DND-41 (cell line): ENCODE measurements at regions not wholly inside any gene's neighbourhood (a gene's known extent, or its start where the extent isn't known, plus 50 kb on each side); places are given as distances from the start of the nearest gene placed in this dataset.
"Not testable (repeated sequence)": the region's sequence is repeated elsewhere in the genome, so short reads cannot be mapped to it uniquely, and the experiment has no call there.

ENCODE experiments used
- ATAC-seq: fragments of 200-7000 bp; cut with Tn5 transposase; 3 replicates; pipeline ENCODE4 v1.9.1; 2021; ENCODE audit warnings: low read depth; ENCODE audit not compliant: insufficient read depth
- DNase-seq: peaks from one replicate; pipeline ENCODE4 v3.0.0-alpha.2; 2020
- H2AFZ ChIP-seq: 2 replicates; pipeline ENCODE4 v1.6.0; 2012; ENCODE audit warnings: low read depth, low read length
- H3K27ac ChIP-seq: 2 replicates; pipeline ENCODE4 v1.5.1; 2012; ENCODE audit warnings: low read length, inconsistent platforms
- H3K27me3 ChIP-seq: fragments of 200-600 bp; sonication (generic); 2 replicates; pipeline ENCODE4 v1.6.0; 2012; ENCODE audit warnings: low read length, mild to moderate bottlenecking, inconsistent platforms; ENCODE audit not compliant: insufficient read depth, poor library complexity
- H3K36me3 ChIP-seq: 2 replicates; pipeline ENCODE4 v1.5.1; 2012; ENCODE audit warnings: low read length, inconsistent platforms; ENCODE audit not compliant: insufficient read depth
- H3K4me1 ChIP-seq: 2 replicates; pipeline ENCODE4 v1.5.1; 2012; ENCODE audit warnings: mild to moderate bottlenecking, low read length; ENCODE audit not compliant: insufficient read depth
- H3K4me2 ChIP-seq: 2 replicates; pipeline ENCODE4 v1.6.0; 2012; ENCODE audit warnings: mild to moderate bottlenecking, moderate library complexity, low read length, inconsistent platforms; ENCODE audit not compliant: insufficient read depth
- H3K4me3 ChIP-seq, 2 experiments: fragments of 200-600 bp in 1 of 2; shearing (Covaris generic) in 1 of 2; 2 replicates each; pipeline ENCODE4 v1.5.1; 2012 to 2016; ENCODE audit warnings: inconsistent platforms in 2 of 2, low read length in 2 of 2, mild to moderate bottlenecking in 2 of 2, low read depth in 1 of 2, moderate library complexity in 1 of 2
- H3K79me2 ChIP-seq: 2 replicates; pipeline ENCODE4 v1.6.0; 2012; ENCODE audit warnings: low read length, inconsistent platforms; ENCODE audit not compliant: insufficient read depth
- H3K9ac ChIP-seq: 2 replicates; pipeline ENCODE4 v1.6.0; 2012; ENCODE audit warnings: low read depth, mild to moderate bottlenecking, inconsistent platforms, low read length, moderate library complexity
- H3K9me3 ChIP-seq: 2 replicates; pipeline ENCODE4 v1.5.1; 2012; ENCODE audit warnings: low read length, moderate library complexity, mild to moderate bottlenecking, inconsistent platforms; ENCODE audit not compliant: insufficient read depth, severe bottlenecking
- H4K20me1 ChIP-seq: 2 replicates; pipeline ENCODE4 v1.6.0; 2012; ENCODE audit warnings: low read length; ENCODE audit not compliant: insufficient read depth

DNA sequence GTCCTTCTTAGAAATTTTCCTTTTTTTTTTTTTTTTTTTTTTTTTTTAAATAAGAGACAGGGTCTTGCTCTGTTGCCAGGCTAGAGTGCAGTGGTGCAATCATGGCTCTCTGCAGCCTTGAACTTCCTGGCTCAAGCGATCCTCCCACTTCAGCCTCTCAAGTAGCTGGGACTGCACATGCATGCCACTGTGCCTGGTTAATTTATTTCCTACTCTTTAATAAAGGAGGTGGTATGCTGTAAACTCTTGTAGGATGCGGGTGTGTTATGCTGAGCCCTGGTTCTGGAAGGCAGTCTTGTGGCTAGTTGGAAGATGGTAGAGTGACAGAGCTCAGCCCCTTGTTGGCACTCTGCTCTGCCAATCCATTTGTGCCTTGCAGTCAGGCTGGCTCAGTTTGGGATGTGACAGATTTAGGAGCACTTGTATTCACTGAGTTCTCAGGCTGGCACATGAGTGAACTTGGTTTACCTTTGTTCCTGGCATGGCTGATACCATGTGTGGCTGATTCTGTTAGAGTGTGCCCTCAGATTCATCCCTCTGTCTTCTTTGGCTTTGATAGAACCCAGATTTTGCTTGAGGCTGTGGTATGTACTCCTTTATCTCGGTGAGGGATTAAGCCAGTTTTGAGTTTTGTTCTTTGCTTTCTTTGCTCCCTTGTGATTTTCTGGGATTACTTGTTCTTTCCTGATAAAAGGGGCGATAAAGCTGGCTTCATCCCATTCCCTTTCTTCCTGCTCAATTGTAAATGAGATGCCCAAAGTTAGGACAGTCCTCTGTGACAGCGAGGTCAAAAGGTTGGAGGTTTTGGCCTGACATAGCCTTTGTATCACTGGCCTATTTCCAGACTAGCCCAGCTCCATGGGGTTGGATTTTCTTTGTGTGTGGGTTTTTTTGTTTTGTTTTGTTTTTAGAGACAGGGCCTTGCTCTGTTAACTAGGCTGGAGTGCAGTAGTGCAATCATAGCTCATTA, 91.2 kb upstream of the CRYM start:
- not testable (repeated sequence) for H3K9me3 ChIP-seq, H3K4me1 ChIP-seq

DNA sequence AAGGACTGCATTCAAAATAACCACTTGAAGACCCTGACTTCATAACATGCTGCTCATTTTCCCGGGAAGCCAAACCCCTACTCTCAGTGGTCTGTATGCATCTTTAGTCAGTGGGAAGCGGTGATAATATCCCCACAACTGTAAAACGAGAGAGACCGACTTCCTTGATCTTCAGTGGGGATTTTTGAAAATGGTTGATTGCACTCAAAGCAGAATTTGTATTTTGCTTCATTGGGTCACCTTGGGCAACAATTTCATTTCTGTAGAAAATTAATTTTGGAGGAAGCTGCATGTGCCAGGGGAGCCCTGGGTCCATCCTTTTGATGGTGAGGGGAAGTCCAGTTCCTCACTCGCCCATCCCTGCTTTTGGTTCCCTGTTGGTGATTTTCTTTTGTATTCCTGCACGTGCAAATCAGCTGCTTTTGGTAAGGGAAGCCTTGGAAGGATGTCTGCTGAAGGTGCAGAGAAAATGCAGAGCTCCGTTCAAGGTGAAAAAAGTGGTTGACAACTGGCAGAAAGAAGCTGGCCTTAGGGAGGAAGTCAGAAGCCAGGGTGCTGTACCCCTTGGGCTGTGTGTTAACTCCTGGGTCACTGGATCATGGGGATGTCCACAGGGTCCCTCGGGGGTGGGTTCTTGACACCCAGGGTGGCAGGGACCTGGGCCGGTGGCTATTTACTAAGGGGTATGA, 89.8 kb upstream of the CRYM start:
- H3K27ac ChIP-seq, result not testable (repeated sequence)

More for the DNA sequence above, 91.2 kb upstream of the CRYM start:
- not testable (repeated sequence) for ATAC-seq, H2AFZ ChIP-seq, H3K9ac ChIP-seq, H3K27me3 ChIP-seq, DNase-seq, H3K79me2 ChIP-seq, H3K36me3 ChIP-seq, H3K4me3 ChIP-seq, H3K27ac ChIP-seq, H3K4me2 ChIP-seq, H4K20me1 ChIP-seq

DNA sequence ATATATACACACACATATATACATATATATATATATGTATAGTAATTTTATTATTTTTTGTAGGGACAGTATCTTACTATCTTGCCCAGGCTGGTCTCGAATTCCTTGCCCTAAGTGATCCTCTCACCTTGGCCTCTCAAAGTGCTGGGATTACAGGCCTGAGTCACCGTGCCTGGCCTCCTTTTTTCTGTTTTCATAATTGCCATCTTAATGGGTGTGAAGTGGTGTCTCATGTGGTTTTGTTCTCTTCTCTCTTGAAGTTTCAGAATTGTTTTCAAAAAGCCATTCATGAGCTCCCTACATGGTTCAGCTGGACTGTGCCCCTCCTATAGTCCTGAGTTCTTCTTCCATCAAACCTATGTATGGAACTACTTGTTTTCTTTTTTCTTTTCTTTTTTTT, 88.9 kb upstream of the CRYM start:
- not testable (repeated sequence) for H3K4me3 ChIP-seq, H4K20me1 ChIP-seq, H3K9me3 ChIP-seq, H3K79me2 ChIP-seq, H3K4me2 ChIP-seq, H3K27me3 ChIP-seq, H3K9ac ChIP-seq, H3K27ac ChIP-seq, DNase-seq, H3K36me3 ChIP-seq, H3K4me1 ChIP-seq, ATAC-seq, H2AFZ ChIP-seq

More for the DNA sequence above, 89.8 kb upstream of the CRYM start:
- H3K9ac ChIP-seq, H3K36me3 ChIP-seq, H3K9me3 ChIP-seq, DNase-seq, H4K20me1 ChIP-seq, H2AFZ ChIP-seq, H3K4me1 ChIP-seq, ATAC-seq, H3K4me3 ChIP-seq, H3K27me3 ChIP-seq, H3K79me2 ChIP-seq, H3K4me2 ChIP-seq: not testable (repeated sequence)

DNA sequence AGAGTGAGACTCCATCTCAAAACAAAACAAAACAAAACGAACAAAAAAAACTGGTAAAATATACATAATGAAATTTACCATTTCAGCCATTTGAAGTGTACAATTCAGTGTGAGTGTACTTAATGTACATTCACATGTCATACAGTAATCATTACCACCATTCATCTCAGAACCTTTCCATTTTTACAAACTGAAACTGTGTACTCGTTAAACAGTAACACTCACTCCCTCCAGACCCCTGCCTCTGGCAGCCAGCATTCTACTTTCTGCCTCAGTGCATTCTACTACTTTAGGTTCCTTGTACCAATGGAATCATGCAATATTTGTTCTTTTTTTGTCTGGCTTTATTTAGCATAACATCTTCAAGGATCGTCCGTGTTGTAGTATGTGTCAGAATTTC, 87.5 kb upstream of the CRYM start:
- not testable (repeated sequence) for DNase-seq, H4K20me1 ChIP-seq, H3K4me2 ChIP-seq, H3K27me3 ChIP-seq, H3K27ac ChIP-seq, ATAC-seq, H3K9me3 ChIP-seq, H2AFZ ChIP-seq, H3K36me3 ChIP-seq, H3K4me3 ChIP-seq, H3K4me1 ChIP-seq, H3K79me2 ChIP-seq, H3K9ac ChIP-seq

DNA sequence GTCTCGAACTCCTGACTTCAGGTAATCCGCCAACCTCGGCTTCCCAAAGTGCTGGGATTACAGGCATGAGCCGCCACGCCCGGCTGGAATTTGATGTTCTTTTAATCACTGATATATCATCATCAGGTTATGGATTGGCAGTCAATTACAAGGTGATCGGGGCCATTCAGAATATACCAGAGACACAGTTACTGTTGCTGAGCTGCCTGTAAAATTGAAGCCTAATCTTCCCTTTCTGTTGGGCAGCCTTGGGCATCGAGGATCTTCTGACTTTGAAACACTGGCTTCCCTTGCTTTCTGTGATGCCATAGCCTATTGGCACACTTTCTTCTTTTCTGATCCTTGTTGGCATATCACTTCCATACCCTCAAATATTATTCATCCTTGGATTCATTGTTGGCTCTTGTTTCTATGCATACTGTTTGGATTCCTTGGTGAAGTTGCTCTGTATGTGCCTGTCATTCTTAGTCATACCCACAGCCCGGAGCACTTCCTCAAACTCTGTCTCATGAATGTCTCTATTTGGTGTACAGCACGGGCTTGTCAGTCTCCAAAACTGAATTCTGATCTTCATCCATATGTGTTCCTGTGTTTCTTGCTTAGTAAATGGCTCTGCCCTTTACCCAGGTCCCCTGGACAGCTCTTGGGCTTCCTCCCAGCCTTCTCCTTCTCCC, 85.6 kb upstream of the CRYM start:
- not testable (repeated sequence) for H3K36me3 ChIP-seq, H3K79me2 ChIP-seq, H3K27me3 ChIP-seq, H3K9ac ChIP-seq, H3K4me3 ChIP-seq, H3K4me2 ChIP-seq, H2AFZ ChIP-seq, H3K4me1 ChIP-seq, H4K20me1 ChIP-seq, ATAC-seq, DNase-seq, H3K27ac ChIP-seq, H3K9me3 ChIP-seq

DNA sequence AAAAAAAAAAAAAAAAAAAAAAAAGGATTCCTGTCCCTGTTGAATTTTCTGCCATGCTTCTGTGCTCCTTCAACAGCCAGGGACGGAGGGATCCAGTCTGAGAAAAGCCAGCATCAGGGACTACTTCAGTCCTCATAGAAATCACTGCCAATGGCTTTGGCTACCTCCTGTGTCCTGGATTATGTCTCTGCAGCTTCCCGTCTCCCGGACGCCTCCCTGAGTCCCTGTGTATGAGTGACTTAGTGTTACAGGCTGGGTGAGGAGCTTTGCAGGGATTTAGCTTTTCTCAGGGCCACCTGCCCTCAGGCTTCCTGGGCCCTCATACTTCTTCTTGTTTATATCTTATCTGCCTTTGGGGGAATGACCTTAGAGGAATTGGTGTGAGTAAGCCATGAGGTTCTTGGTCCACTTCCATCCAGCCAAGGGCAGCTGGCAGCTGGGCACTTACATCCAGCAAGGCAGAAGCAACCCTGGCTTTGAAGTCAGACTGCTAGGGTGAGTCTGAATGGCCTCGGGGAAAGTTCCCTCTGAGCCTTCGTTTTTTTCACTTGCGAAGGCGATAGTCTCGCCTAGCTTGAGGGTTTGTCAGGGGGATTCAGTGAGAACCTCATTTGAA, 83.6 kb upstream of the CRYM start:
- H3K4me3 ChIP-seq, H4K20me1 ChIP-seq, H3K36me3 ChIP-seq, H3K27ac ChIP-seq, H3K9ac ChIP-seq, H3K4me2 ChIP-seq, H2AFZ ChIP-seq, H3K79me2 ChIP-seq, H3K9me3 ChIP-seq, H3K27me3 ChIP-seq, H3K4me1 ChIP-seq, ATAC-seq, DNase-seq: not testable (repeated sequence)

DNA sequence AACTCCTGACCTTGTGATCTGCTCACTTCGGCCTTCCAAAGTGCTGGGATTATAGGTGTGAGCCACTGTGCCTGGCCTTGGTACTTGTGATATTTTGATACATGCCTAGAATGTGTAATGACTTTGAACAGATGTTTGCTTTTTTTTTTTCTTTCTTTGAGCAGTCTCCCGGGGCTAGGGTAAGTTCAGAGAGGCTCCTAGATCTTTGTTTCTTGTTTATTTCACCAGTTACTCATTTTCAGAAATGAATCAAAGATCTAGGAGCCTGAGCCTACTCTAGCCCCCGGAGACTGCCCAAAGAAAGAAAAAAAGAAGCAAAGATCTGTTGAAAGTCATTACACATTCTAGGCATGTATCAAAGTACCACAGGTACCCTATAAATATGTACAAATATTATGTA, 83.0 kb upstream of the CRYM start:
- not testable (repeated sequence) for H3K27ac ChIP-seq, DNase-seq, H3K4me3 ChIP-seq, H3K27me3 ChIP-seq, H3K36me3 ChIP-seq, H3K9me3 ChIP-seq, H3K4me2 ChIP-seq, H4K20me1 ChIP-seq, H3K4me1 ChIP-seq, H3K79me2 ChIP-seq, H3K9ac ChIP-seq, ATAC-seq, H2AFZ ChIP-seq
